CD14-positive monocyte (primary cell): ENCODE measurements at regions not wholly inside any gene's neighbourhood (a gene's known extent, or its start where the extent isn't known, plus 50 kb on each side); places are given as distances from the start of the nearest gene placed in this dataset.

ENCODE experiments used
- DNase-seq, 3 donors: peaks; one replicate each; pipeline ENCODE4 v3.0.0-alpha.2; 2011 to 2022
- H2AFZ ChIP-seq: 2 replicates; pipeline ENCODE4 v1.6.0; 2012; ENCODE audit warnings: mild to moderate bottlenecking, low read depth, low read length, inconsistent platforms; ENCODE audit not compliant: insufficient read depth, poor library complexity, severe bottlenecking
- H3K27ac ChIP-seq, 2 donors: 1 replicate in 1 of 2; 2 replicates in 1 of 2; pipeline ENCODE4 v1.5.1; 2012 to 2013; ENCODE audit warnings: low read length in 2 of 2, control low read depth in 1 of 2, inconsistent platforms in 1 of 2, low read depth in 1 of 2, mild to moderate bottlenecking in 1 of 2
- H3K27me3 ChIP-seq, 2 donors: one replicate each; pipeline versions ENCODE4 v1.6.0 to v1.6.1; 2011 to 2013; ENCODE audit warnings: low read length in 2 of 2; ENCODE audit not compliant: control insufficient read depth in 2 of 2, insufficient read depth in 2 of 2
- H3K36me3 ChIP-seq, 2 donors: replicated peaks in 1 of 2; 1 replicate in 1 of 2; 2 replicates in 1 of 2; pipeline versions ENCODE4 v1.5.1 to v1.6.1; 2012 to 2013; ENCODE audit warnings: low read length in 2 of 2, control low read depth in 1 of 2, inconsistent platforms in 1 of 2, mild to moderate bottlenecking in 1 of 2; ENCODE audit not compliant: insufficient read depth in 2 of 2, control insufficient read depth in 1 of 2
- H3K4me1 ChIP-seq, 2 donors: 1 replicate in 1 of 2; 2 replicates in 1 of 2; pipeline versions ENCODE4 v1.5.1 to v1.6.1; 2012 to 2013; ENCODE audit warnings: low read length in 2 of 2, control low read depth in 1 of 2, inconsistent platforms in 1 of 2, mild to moderate bottlenecking in 1 of 2, moderate library complexity in 1 of 2; ENCODE audit not compliant: insufficient read depth in 2 of 2, control insufficient read depth in 1 of 2
- H3K4me2 ChIP-seq: replicated peaks from 2 replicates; pipeline ENCODE3; 2012; ENCODE audit warnings: low read length, moderate library complexity, mild to moderate bottlenecking; ENCODE audit not compliant: poor library complexity, severe bottlenecking; ENCODE audit errors: extremely low read depth
- H3K4me3 ChIP-seq, 3 experiments: fragments of 200-600 bp in 1 of 3; sonication (generic) in 1 of 3; replicated peaks in 1 of 3; 1 replicate in 2 of 3; 2 replicates in 1 of 3; pipeline ENCODE4 v1.5.1; 2011 to 2013; ENCODE audit warnings: low read length in 3 of 3, mild to moderate bottlenecking in 3 of 3, control low read depth in 2 of 3, low read depth in 2 of 3, inconsistent platforms in 1 of 3, moderate library complexity in 1 of 3
- H3K79me2 ChIP-seq: 2 replicates; pipeline ENCODE4 v1.6.0; 2012; ENCODE audit warnings: mild to moderate bottlenecking, control low read depth, inconsistent platforms, low read length, moderate library complexity; ENCODE audit not compliant: insufficient read depth
- H3K9ac ChIP-seq: 2 replicates; pipeline ENCODE4 v1.6.0; 2017; ENCODE audit warnings: low read length, mild to moderate bottlenecking; ENCODE audit not compliant: insufficient read depth, poor library complexity, severe bottlenecking
- H3K9me3 ChIP-seq, 2 donors: replicated peaks in 1 of 2; 1 replicate in 1 of 2; 2 replicates in 1 of 2; pipeline versions ENCODE4 v1.5.1 to v1.6.1; 2012 to 2013; ENCODE audit warnings: low read length in 2 of 2, control low read depth in 1 of 2; ENCODE audit not compliant: control insufficient read depth in 1 of 2, insufficient read depth in 1 of 2
- H4K20me1 ChIP-seq: 2 replicates; pipeline ENCODE4 v1.6.0; 2012; ENCODE audit warnings: mild to moderate bottlenecking, low read length, control low read depth, moderate library complexity; ENCODE audit not compliant: insufficient read depth
- H3K27ac Mint-ChIP-seq, 7 donors: one replicate each; pipeline ENCODE4 v1.8.0; 2020; ENCODE audit warnings: mild to moderate bottlenecking in 7 of 7, mixed read lengths in 7 of 7, moderate library complexity in 6 of 7, inconsistent platforms in 2 of 7
- H3K27me3 Mint-ChIP-seq, 3 donors: one replicate each; pipeline ENCODE4 v1.8.0; 2021 to 2022; ENCODE audit warnings: low read depth in 3 of 3, mild to moderate bottlenecking in 3 of 3, mixed read lengths in 3 of 3, moderate library complexity in 3 of 3, inconsistent platforms in 1 of 3
- H3K36me3 Mint-ChIP-seq, 2 donors: one replicate each; pipeline ENCODE4 v1.8.0; 2020; ENCODE audit warnings: mixed read lengths in 2 of 2, inconsistent platforms in 1 of 2, mild to moderate bottlenecking in 1 of 2
- H3K4me1 Mint-ChIP-seq: one replicate; pipeline ENCODE4 v1.8.0; 2020; ENCODE audit warnings: mild to moderate bottlenecking, mixed read lengths
- H3K4me3 Mint-ChIP-seq, 2 donors: one replicate each; pipeline ENCODE4 v1.8.0; 2020; ENCODE audit warnings: mild to moderate bottlenecking in 2 of 2, mixed read lengths in 2 of 2, moderate library complexity in 1 of 2
- H3K9me3 Mint-ChIP-seq, 7 donors: one replicate each; pipeline ENCODE4 v1.8.0; 2020 to 2022; ENCODE audit warnings: mixed read lengths in 7 of 7, mild to moderate bottlenecking in 6 of 7, moderate library complexity in 6 of 7, inconsistent platforms in 2 of 7
- WGBS: methylation state at CpG from one replicate; pipeline ENCODE4 v1.1.5; 2013; ENCODE audit warnings: missing lambda C conversion rate; ENCODE audit not compliant: insufficient coverage; 5-methylcytosine and 5-hydroxymethylcytosine counted together
- intact Hi-C, 2 donors: fragments of 100-400 bp; cut with micrococcal nuclease; formaldehyde crosslinking; loops; one replicate each; pipeline versions ENCODE4 v1.15.0 to v1.15.1; 2023
- TF ChIP-seq, protein P1 (sequence below): fragments of 200-600 bp; IDR thresholded peaks from one replicate; pipeline ENCODE4 v1.8.0; 2022; ENCODE audit warnings: antibody characterized with exemption, mild to moderate bottlenecking

GRCh38 chr1:8122160-8122476, 96.0 kb upstream of the ERRFI1 start:
- H3K4me3 Mint-ChIP-seq = no peak overlapping the region
- DNase-seq = peak in 1 of 3 donors; percentile 42
- Histone ChIP-seq H3K4me2 (no peak overlapping the region), H4K20me1 (no peaks in the 10 kb centered on the region), H3K9ac (no peak overlapping the region), H3K27ac (no peak overlapping the region), H3K4me1 (peaks cover 25 to 28% of the 10 kb centered on the region in 2 donors), H2AFZ (no peak overlapping the region), H3K27me3 (no peaks in the 10 kb centered on the region), H3K79me2 (no peaks in the 10 kb centered on the region), H3K9me3 (peaks cover 0 to 3% of the 10 kb centered on the region in 2 donors), H3K36me3 (no peaks in the 10 kb centered on the region), H3K4me3 (no peak overlapping the region)
- peaks cover 5 to 14% (median 10%) of the 10 kb centered on the region in 7 donors for H3K9me3 Mint-ChIP-seq
- TF ChIP-seq, protein P1, sequence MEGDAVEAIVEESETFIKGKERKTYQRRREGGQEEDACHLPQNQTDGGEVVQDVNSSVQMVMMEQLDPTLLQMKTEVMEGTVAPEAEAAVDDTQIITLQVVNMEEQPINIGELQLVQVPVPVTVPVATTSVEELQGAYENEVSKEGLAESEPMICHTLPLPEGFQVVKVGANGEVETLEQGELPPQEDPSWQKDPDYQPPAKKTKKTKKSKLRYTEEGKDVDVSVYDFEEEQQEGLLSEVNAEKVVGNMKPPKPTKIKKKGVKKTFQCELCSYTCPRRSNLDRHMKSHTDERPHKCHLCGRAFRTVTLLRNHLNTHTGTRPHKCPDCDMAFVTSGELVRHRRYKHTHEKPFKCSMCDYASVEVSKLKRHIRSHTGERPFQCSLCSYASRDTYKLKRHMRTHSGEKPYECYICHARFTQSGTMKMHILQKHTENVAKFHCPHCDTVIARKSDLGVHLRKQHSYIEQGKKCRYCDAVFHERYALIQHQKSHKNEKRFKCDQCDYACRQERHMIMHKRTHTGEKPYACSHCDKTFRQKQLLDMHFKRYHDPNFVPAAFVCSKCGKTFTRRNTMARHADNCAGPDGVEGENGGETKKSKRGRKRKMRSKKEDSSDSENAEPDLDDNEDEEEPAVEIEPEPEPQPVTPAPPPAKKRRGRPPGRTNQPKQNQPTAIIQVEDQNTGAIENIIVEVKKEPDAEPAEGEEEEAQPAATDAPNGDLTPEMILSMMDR = no peak
- H3K4me1 Mint-ChIP-seq = peaks cover 33% of the 10 kb centered on the region
- peaks cover 5% of the 10 kb centered on the region in 2 donors for H3K36me3 Mint-ChIP-seq
- WGBS = no CpG with 5 or more reads among the region's 3 CpGs
- no peak overlapping the region for H3K27ac Mint-ChIP-seq
- intact Hi-C loops = no loop called here
- peaks cover 7 to 11% (median 10%) of the 10 kb centered on the region in 3 donors for H3K27me3 Mint-ChIP-seq

GRCh38 chr1:8121261-8122159, 95.4 kb upstream of the ERRFI1 start:
- Histone ChIP-seq H3K9me3 (peaks cover 0 to 3% of the 10 kb centered on the region in 2 donors), H3K4me2 (peak overlapping the region; percentile 66), H3K36me3 (no peaks in the 10 kb centered on the region), H3K27ac (peak overlapping the region in 1 of 2 donors; percentile 75), H3K79me2 (no peaks in the 10 kb centered on the region), H2AFZ (peak overlapping the region; percentile 66), H3K4me1 (peaks cover 25 to 29% of the 10 kb centered on the region in 2 donors), H3K9ac (peak overlapping the region; percentile 24), H3K4me3 (peak overlapping the region in 1 of 3 experiments; percentile 49), H3K27me3 (no peaks in the 10 kb centered on the region), H4K20me1 (no peaks in the 10 kb centered on the region)
- H3K4me3 Mint-ChIP-seq = peak overlapping the region in 1 of 2 donors; percentile 89
- H3K4me1 Mint-ChIP-seq = peaks cover 33% of the 10 kb centered on the region
- H3K27me3 Mint-ChIP-seq = peaks cover 7 to 11% (median 10%) of the 10 kb centered on the region in 3 donors
- TF ChIP-seq, protein P1 = no peak
- H3K9me3 Mint-ChIP-seq = peaks cover 3 to 13% (median 8%) of the 10 kb centered on the region in 7 donors
- peak in 2 of 3 donors; percentile 33 to 49 for DNase-seq
- intact Hi-C loops = no loop called here
- peaks cover 2% of the 10 kb centered on the region in 2 donors for H3K36me3 Mint-ChIP-seq
- H3K27ac Mint-ChIP-seq = peak overlapping the region; percentile 76 to 91 (median 85)
- WGBS = 57% methylated on average over 17 of the region's 18 CpGs
